ENCODE measurements at regions not wholly inside any gene's neighbourhood (a gene's known extent, or its start where the extent isn't known, plus 50 kb on each side); places are given as distances from the start of the nearest gene placed in this dataset.

- no peak for DNase-seq (ENCODE audit: low read depth)
- no peak overlapping the region for H3K4me3 ChIP-seq (ENCODE audit: control insufficient read depth, low read depth, low read length)
- TF ChIP-seq, protein P1, sequence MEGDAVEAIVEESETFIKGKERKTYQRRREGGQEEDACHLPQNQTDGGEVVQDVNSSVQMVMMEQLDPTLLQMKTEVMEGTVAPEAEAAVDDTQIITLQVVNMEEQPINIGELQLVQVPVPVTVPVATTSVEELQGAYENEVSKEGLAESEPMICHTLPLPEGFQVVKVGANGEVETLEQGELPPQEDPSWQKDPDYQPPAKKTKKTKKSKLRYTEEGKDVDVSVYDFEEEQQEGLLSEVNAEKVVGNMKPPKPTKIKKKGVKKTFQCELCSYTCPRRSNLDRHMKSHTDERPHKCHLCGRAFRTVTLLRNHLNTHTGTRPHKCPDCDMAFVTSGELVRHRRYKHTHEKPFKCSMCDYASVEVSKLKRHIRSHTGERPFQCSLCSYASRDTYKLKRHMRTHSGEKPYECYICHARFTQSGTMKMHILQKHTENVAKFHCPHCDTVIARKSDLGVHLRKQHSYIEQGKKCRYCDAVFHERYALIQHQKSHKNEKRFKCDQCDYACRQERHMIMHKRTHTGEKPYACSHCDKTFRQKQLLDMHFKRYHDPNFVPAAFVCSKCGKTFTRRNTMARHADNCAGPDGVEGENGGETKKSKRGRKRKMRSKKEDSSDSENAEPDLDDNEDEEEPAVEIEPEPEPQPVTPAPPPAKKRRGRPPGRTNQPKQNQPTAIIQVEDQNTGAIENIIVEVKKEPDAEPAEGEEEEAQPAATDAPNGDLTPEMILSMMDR (IDR thresholded peaks at IDR 0.05; ENCODE audit: control insufficient read depth, insufficient read depth, low read depth, low read length, missing control alignments), result no peak
Observed at GRCh38 chr13:33445476-33445875, 159.9 kb upstream of the STARD13 start.

DNA sequence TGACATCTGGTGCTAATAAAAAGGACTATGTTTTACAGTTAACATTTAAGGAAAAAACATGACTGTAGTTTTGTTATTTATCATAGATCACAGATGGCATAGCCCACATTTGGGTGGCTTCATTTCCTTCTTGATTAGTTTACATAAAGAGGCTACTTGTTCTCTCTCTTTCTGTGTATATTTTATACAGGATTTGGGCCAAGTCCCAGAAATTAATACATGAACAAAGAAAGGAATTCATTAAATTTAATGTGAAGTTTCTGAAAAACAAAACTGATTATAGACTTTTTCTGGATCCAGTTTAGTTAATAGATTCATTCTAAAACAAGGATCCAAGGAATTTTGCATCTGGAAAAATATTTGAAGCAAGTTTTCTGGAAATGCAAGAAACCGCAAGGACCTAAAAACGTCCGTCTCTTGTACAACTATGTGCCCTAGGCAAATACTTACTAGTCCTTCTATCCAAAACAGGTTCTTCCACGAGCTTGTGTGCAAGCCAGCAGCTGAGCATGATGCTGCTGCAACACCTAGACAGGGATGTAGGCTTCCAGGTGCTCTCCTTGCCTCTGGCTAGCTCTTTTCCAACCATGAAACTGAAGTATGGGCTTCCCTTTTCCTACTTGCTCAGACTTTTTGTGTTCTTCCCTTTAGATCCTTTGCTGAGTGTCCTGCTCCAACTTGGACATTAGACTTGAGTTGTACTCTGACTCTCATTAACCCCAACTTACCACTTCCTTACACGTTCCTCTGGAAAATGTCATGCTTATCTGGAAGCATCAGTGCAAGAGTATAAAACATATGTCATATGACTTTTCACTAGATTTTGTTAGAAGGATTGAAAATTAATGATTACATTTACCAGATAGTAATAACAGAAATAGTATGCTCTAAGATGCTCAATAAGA is 161.5 kb upstream of the STARD13 start:
- TF ChIP-seq, protein P1 (IDR thresholded peaks at IDR 0.05; ENCODE audit: control insufficient read depth, insufficient read depth, low read depth, low read length, missing control alignments), result no peak
- peak; percentile 54 for DNase-seq (ENCODE audit: low read depth)
- H3K4me3 ChIP-seq (ENCODE audit: control insufficient read depth, low read depth, low read length), result no peak overlapping the region

DNA sequence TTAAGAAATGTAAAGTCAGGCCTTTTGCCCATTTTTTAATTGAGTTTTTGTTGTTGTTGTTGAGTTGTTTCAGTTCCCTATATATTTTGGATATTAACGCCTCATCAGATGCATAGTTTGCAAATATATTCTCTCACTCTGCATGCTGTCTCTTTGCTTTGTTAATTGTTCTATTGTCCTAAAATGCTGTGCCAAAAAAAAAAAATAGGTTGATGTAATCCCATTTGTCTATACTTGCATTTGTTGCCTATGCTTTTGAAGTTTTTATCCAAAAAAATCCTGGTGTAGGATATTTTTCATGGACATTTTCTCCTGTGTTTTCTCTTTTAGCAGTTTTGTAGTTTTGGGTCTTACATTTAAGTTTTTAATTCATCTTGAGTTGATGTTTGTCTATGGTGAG is 163.3 kb upstream of the STARD13 start:
- H3K4me3 ChIP-seq (ENCODE audit: control insufficient read depth, low read depth, low read length), result no peak overlapping the region

DNA sequence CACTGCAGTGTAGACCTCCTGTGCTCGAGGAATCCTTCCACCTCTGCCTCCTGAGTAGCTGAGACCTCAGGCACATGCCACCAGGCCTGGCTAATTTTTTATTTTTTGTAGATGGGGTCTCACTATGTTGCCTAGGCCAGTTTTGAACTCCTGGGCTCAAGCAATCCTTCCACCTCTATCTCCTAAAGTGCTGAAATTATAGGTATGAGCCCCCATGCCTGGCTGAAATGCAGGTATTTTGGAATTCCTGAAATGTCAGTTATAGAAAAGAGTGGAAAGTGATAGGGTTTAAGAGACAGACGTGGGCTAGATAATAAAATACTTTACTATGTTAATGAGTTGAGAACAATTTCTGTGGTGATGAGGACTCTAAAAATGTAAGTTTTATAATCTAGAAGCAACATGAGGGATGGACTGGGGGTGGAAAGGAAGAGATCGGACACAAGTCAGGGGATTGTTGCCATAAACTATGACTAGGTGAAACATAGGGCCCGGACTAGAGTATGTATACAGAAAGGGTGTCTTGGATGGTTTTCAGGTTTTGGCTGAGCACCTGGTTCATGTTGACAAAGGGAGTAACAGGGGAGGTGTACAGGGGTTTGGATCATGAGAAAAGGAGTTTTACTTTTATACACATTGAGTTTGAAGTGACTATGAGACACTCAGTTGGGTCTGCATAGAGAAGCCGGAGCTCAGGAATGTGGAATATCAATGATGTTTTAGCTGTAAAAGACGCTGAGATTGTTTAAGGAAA is 165.6 kb upstream of the STARD13 start:
- DNase-seq (ENCODE audit: low read depth), result no peak
- TF ChIP-seq, protein P1 (IDR thresholded peaks at IDR 0.05; ENCODE audit: control insufficient read depth, insufficient read depth, low read depth, low read length, missing control alignments), result no peak
- no peak overlapping the region for H3K4me3 ChIP-seq (ENCODE audit: control insufficient read depth, low read depth, low read length)

More for the DNA sequence above, 163.3 kb upstream of the STARD13 start:
- TF ChIP-seq, protein P1 (IDR thresholded peaks at IDR 0.05; ENCODE audit: control insufficient read depth, insufficient read depth, low read depth, low read length, missing control alignments), result no peak
- DNase-seq (ENCODE audit: low read depth), result no peak

- H3K4me3 ChIP-seq (ENCODE audit: control insufficient read depth, low read depth, low read length), result no peak overlapping the region
- TF ChIP-seq, protein P1 (IDR thresholded peaks at IDR 0.05; ENCODE audit: control insufficient read depth, insufficient read depth, low read depth, low read length, missing control alignments), result no peak
- no peak for DNase-seq (ENCODE audit: low read depth)
Observed at GRCh38 chr13:33452873-33453517, 167.4 kb upstream of the STARD13 start.

- no peak for DNase-seq (ENCODE audit: low read depth)
- TF ChIP-seq, protein P1 (IDR thresholded peaks at IDR 0.05; ENCODE audit: control insufficient read depth, insufficient read depth, low read depth, low read length, missing control alignments), result no peak
- no peak overlapping the region for H3K4me3 ChIP-seq (ENCODE audit: control insufficient read depth, low read depth, low read length)
Observed at GRCh38 chr13:33453936-33454335, 168.4 kb upstream of the STARD13 start.
